HepG2 (cell line): ENCODE measurements at regions not wholly inside any gene's neighbourhood (a gene's known extent, or its start where the extent isn't known, plus 50 kb on each side); places are given as distances from the start of the nearest gene placed in this dataset.

Experiments
- ATF2 ChIP-seq: sonication (generic); formaldehyde crosslinking; IDR thresholded peaks from 2 replicates; pipeline ENCODE4 v1.4.0; 2020; ENCODE audit warnings: missing genetic modification reagents
- ATF7 ChIP-seq, 2 experiments: fragments of 450-650 bp in 1 of 2; sonication (generic) in 1 of 2; formaldehyde crosslinking in 1 of 2; IDR thresholded peaks; 2 replicates each; pipeline versions ENCODE4 v1.4.0 to v1.6.1; 2016 to 2020; ENCODE audit warnings: antibody characterized with exemption in 1 of 2, mild to moderate bottlenecking in 1 of 2, missing genetic modification reagents in 1 of 2
- IRF2 ChIP-seq: IDR thresholded peaks from 2 replicates; pipeline ENCODE4 v1.6.1; 2018; ENCODE audit warnings: missing genetic modification reagents, missing compliant biosample characterization
- MTA1 ChIP-seq: sonication (generic); formaldehyde crosslinking; IDR thresholded peaks from 2 replicates; pipeline ENCODE4 v1.4.0; 2020; ENCODE audit warnings: missing genetic modification reagents, mild to moderate bottlenecking, borderline replicate concordance
- RFX5 ChIP-seq: IDR thresholded peaks from 2 replicates; pipeline ENCODE4 v1.6.1; 2011; ENCODE audit warnings: low read depth, low read length, improper control_type of control experiment
- SP5 ChIP-seq: IDR thresholded peaks from 2 replicates; pipeline ENCODE4 v1.6.1; 2016; ENCODE audit warnings: low read depth, borderline replicate concordance
- ZMYM4 ChIP-seq: sonication (generic); formaldehyde crosslinking; IDR thresholded peaks from 2 replicates; pipeline ENCODE4 v1.8.1; 2023; ENCODE audit warnings: mild to moderate bottlenecking, missing genetic modification reagents
- ZNF350 ChIP-seq: sonication (generic); formaldehyde crosslinking; IDR thresholded peaks from 2 replicates; pipeline ENCODE4 v1.4.0; 2020; ENCODE audit warnings: mild to moderate bottlenecking, low read depth, missing genetic modification reagents, borderline replicate concordance
- ZNF512B ChIP-seq: sonication (generic); formaldehyde crosslinking; IDR thresholded peaks from 2 replicates; pipeline ENCODE4 v1.5.1; 2020; ENCODE audit warnings: missing genetic modification reagents, mild to moderate bottlenecking, borderline replicate concordance
- ZNF616 ChIP-seq: sonication (generic); formaldehyde crosslinking; IDR thresholded peaks from 2 replicates; pipeline ENCODE4 v1.5.0; 2020; ENCODE audit warnings: low read depth, mild to moderate bottlenecking, missing genetic modification reagents
- TF ChIP-seq, protein P1 (sequence below): sonication (generic); formaldehyde crosslinking; IDR thresholded peaks from 2 replicates; pipeline ENCODE4 v1.4.0; 2020; ENCODE audit warnings: missing genetic modification reagents, low read depth, mild to moderate bottlenecking, borderline replicate concordance

DNA sequence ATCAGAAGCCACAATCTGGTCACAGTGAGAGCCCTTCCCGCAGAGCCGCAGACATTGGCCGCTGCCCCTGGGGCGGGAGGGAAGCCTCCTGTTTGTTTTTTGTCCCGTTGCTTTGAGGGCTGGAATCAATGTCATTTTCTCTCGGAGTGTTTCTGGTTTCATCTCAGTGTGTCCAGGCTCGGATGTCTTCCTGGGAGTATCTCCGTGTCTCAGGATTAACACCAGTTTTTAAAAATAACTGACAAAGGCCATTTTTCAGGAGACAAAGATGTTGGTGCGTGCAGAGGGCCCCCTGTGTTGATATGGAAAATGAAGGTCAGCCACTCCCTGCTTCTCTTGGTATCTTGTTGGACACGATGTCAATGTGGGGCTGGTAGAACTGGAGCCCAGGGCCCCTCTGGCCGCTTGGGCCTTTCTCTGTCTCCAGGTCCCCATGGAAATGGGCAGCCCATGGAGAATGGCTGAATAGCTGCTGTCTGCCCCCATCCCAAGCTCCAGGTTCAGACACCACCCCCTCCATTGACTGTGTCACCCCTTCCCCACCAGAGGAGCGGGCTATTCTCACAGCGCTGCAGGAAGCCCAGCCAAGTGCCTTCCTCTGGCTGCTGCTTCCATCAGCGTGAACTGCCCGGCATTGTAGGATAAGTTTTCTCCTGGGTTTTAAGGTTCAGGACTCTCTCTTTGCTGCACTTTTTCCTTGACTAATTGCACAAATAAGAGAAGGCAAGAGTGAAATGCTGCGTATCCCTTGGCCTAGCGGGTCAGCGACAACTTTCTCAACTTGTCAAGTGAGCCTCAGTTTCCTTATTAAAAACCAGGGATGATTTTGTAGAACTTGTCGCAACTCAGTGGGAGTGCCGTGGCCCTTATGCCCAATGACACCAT, 72.2 kb upstream of the METTL9 start (continued):
- TF ChIP-seq ZNF512B (CRISPR knock-in tag): peak; percentile 94
- peak; percentile 31; the same call in 1 of the 2 replicates for TF ChIP-seq IRF2 (CRISPR knock-in tag)
- TF ChIP-seq MTA1 (CRISPR knock-in tag): peak; percentile 44; the same call in 1 of the 2 replicates
- peak; percentile 50; the same call in 1 of the 2 replicates for TF ChIP-seq SP5 (CRISPR knock-in tag)
- no peak for TF ChIP-seq ATF7 (IDR thresholded peaks at IDR 0.05)
- TF ChIP-seq ATF7 (CRISPR knock-in tag; IDR thresholded peaks at IDR 0.05): no peak
- no peak; the same call in 1 of the 2 replicates for TF ChIP-seq RFX5
- no peak; the same call in 1 of the 2 replicates for TF ChIP-seq ZNF350 (CRISPR knock-in tag)
- 0 out of 2 replicates have a peak, but pooled peaks have one; percentile 25 for TF ChIP-seq ATF2 (CRISPR knock-in tag)
- TF ChIP-seq, protein P1, sequence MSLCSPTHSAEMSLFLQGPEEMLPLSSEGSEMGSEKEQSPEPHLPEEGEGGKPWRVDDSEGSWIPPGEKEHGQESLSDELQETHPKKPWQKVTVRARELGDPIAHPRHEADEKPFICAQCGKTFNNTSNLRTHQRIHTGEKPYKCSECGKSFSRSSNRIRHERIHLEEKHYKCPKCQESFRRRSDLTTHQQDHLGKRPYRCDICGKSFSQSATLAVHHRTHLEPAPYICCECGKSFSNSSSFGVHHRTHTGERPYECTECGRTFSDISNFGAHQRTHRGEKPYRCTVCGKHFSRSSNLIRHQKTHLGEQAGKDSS (CRISPR knock-in tag): 0 out of 2 replicates have a peak, but pooled peaks have one; percentile 12
- no peak for TF ChIP-seq ZNF616 (CRISPR knock-in tag)
- peak; percentile 60; the same call in 1 of the 2 replicates for TF ChIP-seq ZMYM4 (CRISPR knock-in tag)
